ENCODE measurements at regions not wholly inside any gene's neighbourhood (a gene's known extent, or its start where the extent isn't known, plus 50 kb on each side); places are given as distances from the start of the nearest gene placed in this dataset.
"Not testable (repeated sequence)": the region's sequence is repeated elsewhere in the genome, so short reads cannot be mapped to it uniquely, and the experiment has no call there.

DNA sequence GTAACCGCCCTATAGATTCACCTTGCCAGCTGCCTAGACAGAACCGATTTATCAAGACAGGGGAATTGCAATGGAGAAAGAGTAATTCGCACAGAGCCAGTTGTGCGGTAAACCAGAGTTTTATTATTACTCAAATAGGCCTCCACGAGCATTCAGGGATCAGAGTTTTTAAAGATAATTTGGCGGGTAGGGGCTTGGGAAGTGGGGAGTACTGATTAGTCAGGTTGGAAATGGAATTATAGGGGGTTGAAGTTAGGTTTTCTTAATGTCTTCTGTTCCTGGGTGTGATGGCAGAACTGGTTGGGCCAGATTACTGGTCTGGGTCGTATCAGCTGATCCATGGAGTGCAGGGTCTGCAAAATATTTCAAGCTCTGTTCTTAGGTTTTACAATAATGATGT lies 756.9 kb upstream of the ADGRB3 start:
- intact Hi-C loops (cut with DNase I); ATAC-seq: not testable (repeated sequence)

GRCh38 chr6:67877288-67877687 lies 757.8 kb upstream of the ADGRB3 start:
- ATAC-seq (no peak), DNase-seq (ENCODE audit: missing footprints) (no peak)
- intact Hi-C loops (cut with DNase I): no loop called here

More for the DNA sequence above, 756.9 kb upstream of the ADGRB3 start:
- DNase-seq (ENCODE audit: missing footprints): not testable (repeated sequence)

- ATAC-seq (no peak), DNase-seq (ENCODE audit: missing footprints) (no peak)
- intact Hi-C loops (cut with DNase I): no loop called here
Measured at GRCh38 chr6:67875877-67876383, 759.2 kb upstream of the ADGRB3 start.

- intact Hi-C loops (cut with DNase I): no loop called here
- no peak for DNase-seq (ENCODE audit: missing footprints)
- ATAC-seq: no peak
Measured at GRCh38 chr6:67870321-67870720, 764.8 kb upstream of the ADGRB3 start.

DNA sequence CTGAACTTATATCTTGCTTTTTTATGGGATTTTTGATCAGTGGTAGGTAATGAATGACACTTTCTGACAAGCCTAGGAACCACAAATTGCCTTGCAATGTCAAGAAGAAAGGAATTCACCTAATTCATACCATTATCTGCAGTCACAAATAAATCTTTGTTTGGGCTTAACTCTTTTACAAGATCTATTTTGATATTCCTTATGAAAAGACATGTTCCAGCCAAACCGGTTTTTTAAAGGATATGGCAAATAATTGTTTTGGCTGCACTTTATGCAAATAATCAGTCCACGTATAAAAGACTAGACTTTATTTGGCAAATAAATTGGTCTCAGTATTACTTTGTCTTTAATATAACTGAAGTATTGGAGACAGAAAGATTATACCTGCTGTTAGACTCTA lies 771.7 kb upstream of the ADGRB3 start:
- intact Hi-C loops (cut with DNase I): no loop called here
- ATAC-seq (no peak), DNase-seq (ENCODE audit: missing footprints) (no peak)

DNA sequence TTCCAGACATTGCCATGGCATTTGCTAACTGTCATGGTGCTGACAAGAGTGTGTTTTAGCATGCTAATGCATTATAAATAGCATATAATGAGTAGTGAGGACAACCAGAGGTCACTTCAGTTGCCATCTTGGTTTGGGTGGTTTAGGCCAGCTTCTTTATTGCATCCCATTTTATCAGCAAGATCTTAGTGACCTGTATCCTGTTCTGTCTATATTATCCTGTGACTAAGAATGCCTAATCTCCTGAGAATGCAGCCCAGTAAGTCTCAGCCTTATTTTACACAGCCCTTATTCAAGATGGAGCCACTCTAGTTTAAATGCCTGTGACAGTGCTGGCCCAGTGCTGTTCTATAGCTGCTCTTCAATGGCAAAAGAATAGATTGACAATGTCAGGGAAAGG lies 781.0 kb upstream of the ADGRB3 start:
- no peak for DNase-seq (ENCODE audit: missing footprints)
- no peak for ATAC-seq
- intact Hi-C loops (cut with DNase I): no loop called here

- ATAC-seq (no peak), DNase-seq (ENCODE audit: missing footprints) (no peak)
- intact Hi-C loops (cut with DNase I): no loop called here
Measured at GRCh38 chr6:67839818-67840217, 795.3 kb upstream of the ADGRB3 start.

GRCh38 chr6:67825201-67825895 lies 809.7 kb upstream of the ADGRB3 start:
- ATAC-seq: no peak
- intact Hi-C loops (cut with DNase I): no loop called here
- DNase-seq (ENCODE audit: missing footprints): no peak

GRCh38 chr6:67818322-67818721 lies 816.8 kb upstream of the ADGRB3 start:
- intact Hi-C loops (cut with DNase I): no loop called here
- ATAC-seq (no peak), DNase-seq (ENCODE audit: missing footprints) (no peak)

GRCh38 chr6:67815623-67816022 lies 819.5 kb upstream of the ADGRB3 start:
- ATAC-seq: no peak
- DNase-seq (ENCODE audit: missing footprints): no peak
- intact Hi-C loops (cut with DNase I): no loop called here

- ATAC-seq: no peak
- intact Hi-C loops (cut with DNase I): no loop called here
- DNase-seq (ENCODE audit: missing footprints): no peak
Measured at GRCh38 chr6:67814262-67814661, 820.8 kb upstream of the ADGRB3 start.

DNA sequence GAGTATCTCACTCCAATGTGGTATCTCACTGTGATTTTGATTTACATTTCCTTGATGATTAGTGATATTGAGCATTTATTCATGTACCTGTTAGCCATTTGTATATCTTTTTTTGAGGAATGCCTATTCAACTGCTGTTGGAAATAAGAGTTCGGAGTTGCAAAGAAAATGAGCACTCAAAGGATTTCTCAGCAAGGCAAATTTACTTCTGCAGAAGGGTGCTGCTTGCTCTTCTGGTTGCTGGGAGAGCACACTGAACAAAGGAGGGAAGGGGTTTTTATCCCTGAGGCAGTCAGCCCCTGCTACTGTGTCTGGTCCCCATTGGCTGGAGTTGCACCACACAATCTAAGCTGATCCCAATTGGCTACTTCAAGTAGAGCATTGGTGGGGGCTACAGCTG lies 822.4 kb upstream of the ADGRB3 start:
- intact Hi-C loops (cut with DNase I): no loop called here
- ATAC-seq (no peak), DNase-seq (ENCODE audit: missing footprints) (no peak)

- no peak for ATAC-seq
- DNase-seq (ENCODE audit: missing footprints): no peak
- intact Hi-C loops (cut with DNase I): no loop called here
Measured at GRCh38 chr6:67812125-67812524, 823.0 kb upstream of the ADGRB3 start.

GRCh38 chr6:67811239-67812037 lies 823.6 kb upstream of the ADGRB3 start:
- DNase-seq (ENCODE audit: missing footprints): no peak

DNA sequence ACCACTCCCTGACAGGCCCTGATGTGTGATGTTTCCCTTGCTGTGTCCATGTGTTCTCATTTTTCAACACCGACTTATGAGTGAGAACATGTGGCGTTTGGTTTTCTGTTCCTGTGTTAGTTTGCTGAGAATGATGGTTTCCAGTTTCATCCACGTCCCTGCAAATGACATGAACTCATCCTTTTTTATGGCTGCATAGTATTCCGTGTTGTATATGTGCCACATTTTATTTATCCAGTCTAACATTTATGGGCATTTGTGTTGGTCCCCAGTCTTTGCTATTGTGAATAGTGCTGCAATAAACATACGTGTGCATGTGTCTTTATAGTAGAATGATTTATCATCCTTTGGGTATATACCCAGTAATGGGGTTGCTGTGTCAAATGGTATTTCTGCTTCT lies 830.3 kb upstream of the ADGRB3 start:
- DNase-seq (ENCODE audit: missing footprints); ATAC-seq; intact Hi-C loops (cut with DNase I): not testable (repeated sequence)

More at GRCh38 chr6:67811239-67812037, 823.6 kb upstream of the ADGRB3 start:
- intact Hi-C loops (cut with DNase I): no loop called here
- no peak for ATAC-seq

DNA sequence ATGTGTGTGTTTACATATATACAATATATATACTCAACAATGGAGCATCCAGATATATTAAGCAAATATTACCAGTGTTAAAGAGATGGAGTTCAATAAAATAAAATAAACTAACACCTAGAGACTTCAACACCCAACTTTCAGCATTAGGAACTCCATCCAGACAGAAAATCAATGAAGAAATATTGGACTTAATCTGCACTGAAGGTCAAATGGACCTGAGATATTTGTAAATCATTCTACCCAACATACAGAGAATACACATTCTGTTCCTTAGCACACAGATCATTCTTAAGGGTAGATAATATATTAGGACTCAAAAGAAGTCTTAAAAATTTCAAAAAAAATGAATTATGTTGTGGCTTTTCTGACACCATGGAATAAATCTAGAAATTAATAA lies 832.3 kb upstream of the ADGRB3 start:
- intact Hi-C loops (cut with DNase I): no loop called here
- no peak for DNase-seq (ENCODE audit: missing footprints)
- no peak for ATAC-seq

DNA sequence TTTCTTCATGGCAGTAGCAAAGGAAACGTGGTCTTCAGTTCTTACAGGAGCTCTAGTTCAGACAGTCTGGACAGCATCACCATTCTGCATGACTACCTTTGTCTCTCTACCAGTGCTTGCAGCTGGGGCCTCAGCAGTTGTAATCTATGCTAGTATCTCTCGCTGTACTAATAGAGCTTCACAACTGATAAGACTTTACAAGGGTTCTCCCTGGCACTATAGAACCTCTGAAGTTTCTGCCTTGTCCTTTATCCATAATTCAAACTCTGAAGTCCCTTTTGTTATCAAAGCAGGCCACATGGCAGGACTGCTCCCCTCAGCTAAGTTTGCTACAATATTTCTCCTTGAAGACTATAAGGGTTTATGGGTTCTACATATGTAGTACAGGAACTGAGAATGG lies 842.1 kb upstream of the ADGRB3 start:
- DNase-seq (ENCODE audit: missing footprints) (no peak), ATAC-seq (no peak)
- intact Hi-C loops (cut with DNase I): no loop called here

GRCh38 chr6:67790569-67790968 lies 844.5 kb upstream of the ADGRB3 start:
- ATAC-seq: no peak
- DNase-seq (ENCODE audit: missing footprints): no peak
- intact Hi-C loops (cut with DNase I): no loop called here

DNA sequence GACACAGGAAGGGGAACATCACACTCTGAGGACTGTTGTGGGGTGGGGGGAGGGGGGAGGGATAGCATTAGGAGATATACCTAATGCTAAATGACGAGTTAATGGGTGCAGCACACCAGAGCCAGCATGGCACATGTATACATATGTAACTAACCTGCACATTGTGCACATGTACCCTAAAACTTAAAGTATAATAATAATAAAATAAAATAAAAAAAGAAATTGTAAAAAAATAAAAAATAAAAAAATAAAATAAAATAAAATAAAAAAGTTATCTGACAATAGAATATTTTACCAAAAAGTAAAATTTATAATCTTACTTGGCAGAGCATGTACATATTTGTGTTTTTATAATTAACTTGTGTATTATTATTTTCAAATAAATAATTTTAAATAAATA lies 848.0 kb upstream of the ADGRB3 start:
- ATAC-seq; intact Hi-C loops (cut with DNase I); DNase-seq (ENCODE audit: missing footprints): not testable (repeated sequence)

- DNase-seq (ENCODE audit: missing footprints) (no peak), ATAC-seq (no peak)
- intact Hi-C loops (cut with DNase I): no loop called here
Measured at GRCh38 chr6:67779876-67780275, 855.2 kb upstream of the ADGRB3 start.

Measured in Right ventricle myocardium inferior (tissue), 1 donor.